ENCODE measurements at regions not wholly inside any gene's neighbourhood (a gene's known extent, or its start where the extent isn't known, plus 50 kb on each side); places are given as distances from the start of the nearest gene placed in this dataset.
"Not testable (repeated sequence)": the region's sequence is repeated elsewhere in the genome, so short reads cannot be mapped to it uniquely, and the experiment has no call there.

DNA sequence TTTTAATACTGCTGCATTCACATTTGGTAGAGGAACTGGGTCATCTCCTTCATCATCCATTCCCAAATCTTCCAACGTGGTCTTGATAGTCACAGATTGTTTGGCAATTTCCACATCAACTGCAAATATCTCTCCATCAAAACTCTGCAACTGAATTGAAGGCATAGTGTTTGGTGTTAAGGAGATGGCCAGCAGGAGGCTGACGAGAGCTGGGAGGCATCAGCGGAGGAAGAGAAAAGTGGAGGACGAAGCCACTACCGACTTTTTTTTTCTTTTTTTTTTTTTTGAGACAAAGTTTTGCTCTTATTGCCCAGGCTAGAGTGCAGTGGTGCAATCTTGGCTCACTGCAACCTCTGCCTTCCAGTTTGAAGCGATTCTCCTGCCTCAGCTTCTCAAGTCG, 205.0 kb upstream of the KCTD7 start:
- TF ChIP-seq CTCF (IDR thresholded peaks at IDR 0.05; ENCODE audit: insufficient read depth, low read length, poor library complexity, severe bottlenecking) = no peak
- DNase-seq (ENCODE audit: extremely low read depth, insufficient read length) = no peak
- H3K4me3 ChIP-seq (replicated peaks; ENCODE audit: low read depth, low read length) = no peak overlapping the region
- H3K36me3 ChIP-seq (ENCODE audit: control insufficient read depth, insufficient read depth, low read length) = peaks cover 1% of the 10 kb centered on the region; the same call in 1 of the 2 replicates
- H3K27me3 ChIP-seq (replicated peaks; ENCODE audit: control insufficient read depth, insufficient read depth, low read length) = no peaks in the 10 kb centered on the region

- no peak overlapping the region for H3K4me3 ChIP-seq (replicated peaks; ENCODE audit: low read depth, low read length)
- peaks cover 1% of the 10 kb centered on the region for H3K36me3 ChIP-seq (ENCODE audit: control insufficient read depth, insufficient read depth, low read length)
- no peak for DNase-seq (ENCODE audit: extremely low read depth, insufficient read length)
- no peaks in the 10 kb centered on the region for H3K27me3 ChIP-seq (replicated peaks; ENCODE audit: control insufficient read depth, insufficient read depth, low read length)
- TF ChIP-seq CTCF (IDR thresholded peaks at IDR 0.05; ENCODE audit: insufficient read depth, low read length, poor library complexity, severe bottlenecking) = no peak
Measured at GRCh38 chr7:66426332-66426731, 202.3 kb upstream of the KCTD7 start.

DNA sequence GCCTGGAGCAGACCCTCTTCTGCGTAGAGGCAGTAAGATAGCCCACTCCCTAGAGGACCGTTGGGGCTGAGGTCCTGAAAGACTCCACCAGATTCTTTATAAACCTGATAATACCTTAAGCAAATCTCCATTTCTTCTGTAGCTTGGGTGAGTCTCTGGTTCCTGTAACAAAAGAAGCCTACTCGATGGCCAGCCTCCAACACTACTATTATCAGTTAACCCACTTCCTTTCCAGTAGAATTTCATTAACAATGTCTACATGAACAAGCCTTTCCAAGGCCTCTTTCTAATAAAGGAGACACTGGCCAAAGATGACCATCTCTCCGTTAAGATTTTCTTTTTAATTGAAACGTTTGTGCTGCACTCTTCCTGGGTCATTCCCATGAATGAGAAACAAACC, 201.7 kb upstream of the KCTD7 start:
- Histone ChIP-seq H3K4me3 (replicated peaks; ENCODE audit: low read depth, low read length) (no peak overlapping the region), H3K36me3 (ENCODE audit: control insufficient read depth, insufficient read depth, low read length) (peaks cover 1% of the 10 kb centered on the region), H3K27me3 (replicated peaks; ENCODE audit: control insufficient read depth, insufficient read depth, low read length) (no peaks in the 10 kb centered on the region)
- DNase-seq (ENCODE audit: extremely low read depth, insufficient read length) = no peak
- no peak for TF ChIP-seq CTCF (IDR thresholded peaks at IDR 0.05; ENCODE audit: insufficient read depth, low read length, poor library complexity, severe bottlenecking)

GRCh38 chr7:66427956-66428355, 200.7 kb upstream of the KCTD7 start:
- Histone ChIP-seq H3K4me3 (replicated peaks; ENCODE audit: low read depth, low read length) (no peak overlapping the region), H3K36me3 (ENCODE audit: control insufficient read depth, insufficient read depth, low read length) (peaks cover 1% of the 10 kb centered on the region), H3K27me3 (replicated peaks; ENCODE audit: control insufficient read depth, insufficient read depth, low read length) (no peaks in the 10 kb centered on the region)
- DNase-seq (ENCODE audit: extremely low read depth, insufficient read length) = no peak
- TF ChIP-seq CTCF (IDR thresholded peaks at IDR 0.05; ENCODE audit: insufficient read depth, low read length, poor library complexity, severe bottlenecking) = no peak

DNA sequence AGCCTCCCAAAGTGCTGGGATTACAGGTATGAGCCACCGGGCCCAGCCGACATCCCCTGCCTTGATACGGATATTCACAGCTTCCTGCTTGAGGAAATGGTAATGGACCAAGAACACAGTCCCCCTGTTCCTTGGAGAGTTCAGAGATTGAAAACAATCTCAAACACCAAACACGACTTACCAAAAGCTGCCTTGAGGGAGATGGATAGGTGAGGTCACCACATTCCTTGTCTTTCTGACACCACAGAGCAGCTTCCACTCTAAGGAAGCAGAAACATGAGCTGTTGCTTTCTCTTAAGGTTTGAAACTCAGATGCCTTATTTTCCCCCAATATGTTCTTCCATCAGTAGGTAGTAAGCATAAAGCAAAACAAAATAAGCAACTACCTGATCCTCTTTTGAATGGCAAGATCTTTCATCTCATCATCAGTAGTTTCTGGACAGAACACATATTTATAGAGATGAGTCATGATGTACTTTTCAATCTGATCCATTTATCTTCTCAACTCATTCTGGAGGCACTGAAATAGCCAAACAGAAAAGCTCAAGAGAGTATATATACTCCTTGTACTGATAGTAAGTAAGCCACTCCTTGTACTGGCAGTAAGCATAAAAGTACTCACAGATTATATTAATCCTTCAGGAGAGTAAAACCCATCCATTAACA, 199.1 kb upstream of the KCTD7 start:
- no peak for TF ChIP-seq CTCF (IDR thresholded peaks at IDR 0.05; ENCODE audit: insufficient read depth, low read length, poor library complexity, severe bottlenecking)
- no peak for DNase-seq (ENCODE audit: extremely low read depth, insufficient read length)
- peaks cover 1% of the 10 kb centered on the region for H3K36me3 ChIP-seq (ENCODE audit: control insufficient read depth, insufficient read depth, low read length)
- no peaks in the 10 kb centered on the region for H3K27me3 ChIP-seq (replicated peaks; ENCODE audit: control insufficient read depth, insufficient read depth, low read length)
- H3K4me3 ChIP-seq (replicated peaks; ENCODE audit: low read depth, low read length) = no peak overlapping the region

DNA sequence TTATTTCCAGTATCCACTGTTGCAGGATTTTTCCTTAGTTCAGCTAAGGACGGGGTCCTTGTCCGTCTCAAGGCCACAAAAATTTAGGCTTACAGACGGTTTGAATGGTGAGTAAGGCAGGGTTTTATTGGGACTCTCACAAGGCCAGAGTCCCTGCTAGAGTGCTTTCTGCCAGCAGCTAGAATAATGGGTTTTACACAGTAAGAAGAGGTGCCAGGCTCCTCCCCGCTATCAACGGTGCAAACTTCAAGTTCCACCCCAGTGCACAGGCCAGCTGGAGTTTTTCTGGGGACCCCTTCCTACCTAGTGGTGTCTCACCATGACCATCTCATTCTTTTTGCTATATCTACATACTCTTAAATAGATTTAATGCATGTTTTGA, 198.5 kb upstream of the KCTD7 start:
- Histone ChIP-seq H3K27me3 (replicated peaks; ENCODE audit: control insufficient read depth, insufficient read depth, low read length) (no peaks in the 10 kb centered on the region), H3K36me3 (ENCODE audit: control insufficient read depth, insufficient read depth, low read length) (peaks cover 1% of the 10 kb centered on the region), H3K4me3 (replicated peaks; ENCODE audit: low read depth, low read length) (no peak overlapping the region)
- DNase-seq (ENCODE audit: extremely low read depth, insufficient read length) = no peak
- TF ChIP-seq CTCF (IDR thresholded peaks at IDR 0.05; ENCODE audit: insufficient read depth, low read length, poor library complexity, severe bottlenecking) = no peak

DNA sequence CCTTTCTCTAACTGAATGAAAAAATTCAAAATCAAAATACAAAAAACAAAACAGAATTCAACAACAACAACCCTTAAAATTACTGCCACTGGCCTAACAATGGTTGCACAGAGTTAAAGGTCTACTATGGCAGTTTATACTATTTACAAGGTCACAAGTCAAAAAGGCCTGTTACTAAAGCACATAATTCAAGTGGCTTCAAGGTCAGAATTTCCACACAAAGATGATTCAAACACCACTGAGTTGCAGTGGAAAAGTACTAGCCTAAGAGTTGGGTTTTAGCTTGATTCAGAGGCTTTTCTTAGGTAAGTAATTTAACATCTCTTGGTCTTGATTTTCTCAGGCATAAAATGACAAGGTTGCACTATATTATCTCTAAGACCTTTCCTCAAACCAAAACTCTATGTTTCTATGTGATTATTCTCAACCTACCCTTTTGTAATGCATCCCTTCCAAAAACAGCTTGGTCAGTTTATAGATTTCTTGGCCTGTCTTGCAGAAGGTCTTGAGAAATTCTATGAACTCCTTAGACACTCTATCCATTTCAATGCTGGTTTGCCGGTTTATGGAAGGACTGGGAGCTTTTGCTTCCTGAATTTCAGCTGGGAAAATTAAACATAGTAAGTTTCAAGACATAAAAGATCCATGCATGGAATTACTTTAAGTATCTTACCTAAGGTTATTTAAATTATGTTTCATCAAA, 189.8 kb upstream of the KCTD7 start:
- not testable (repeated sequence) for H3K27me3 ChIP-seq (replicated peaks; ENCODE audit: control insufficient read depth, insufficient read depth, low read length); H3K36me3 ChIP-seq (ENCODE audit: control insufficient read depth, insufficient read depth, low read length); DNase-seq (ENCODE audit: extremely low read depth, insufficient read length); H3K4me3 ChIP-seq (replicated peaks; ENCODE audit: low read depth, low read length)

Data from GM06990 (cell line).